ENCODE measurements at regions not wholly inside any gene's neighbourhood (a gene's known extent, or its start where the extent isn't known, plus 50 kb on each side); places are given as distances from the start of the nearest gene placed in this dataset.

DNA sequence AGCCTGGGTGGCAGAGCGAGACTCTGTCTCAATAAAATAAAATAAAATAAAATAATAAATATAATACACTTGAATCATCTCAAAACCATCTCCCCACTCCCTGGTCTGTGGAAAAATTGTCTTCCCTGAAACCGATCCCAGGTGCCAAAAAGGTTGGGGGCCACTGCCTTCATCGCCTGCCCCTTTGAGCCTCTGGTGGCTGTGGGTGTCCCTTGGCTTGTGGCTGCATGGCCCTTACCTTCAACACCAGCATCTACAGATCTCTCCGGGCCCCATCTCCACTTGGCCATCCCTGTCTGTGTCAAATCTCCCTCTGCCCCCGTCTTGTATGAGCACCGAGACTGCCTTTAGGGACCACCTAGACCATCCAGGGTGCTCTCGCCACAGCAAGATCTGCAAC, 177.3 kb downstream of the SEC14L1 start:
- TF ChIP-seq RAD21 (IDR thresholded peaks at IDR 0.05) (no peak), GABPA (IDR thresholded peaks at IDR 0.05 in 1 of 2, conservative IDR thresholded peaks at IDR 0.05 in 1 of 2) (no peak), TAF1 (conservative IDR thresholded peaks at IDR 0.05) (no peak)
- TF ChIP-seq, protein P1, sequence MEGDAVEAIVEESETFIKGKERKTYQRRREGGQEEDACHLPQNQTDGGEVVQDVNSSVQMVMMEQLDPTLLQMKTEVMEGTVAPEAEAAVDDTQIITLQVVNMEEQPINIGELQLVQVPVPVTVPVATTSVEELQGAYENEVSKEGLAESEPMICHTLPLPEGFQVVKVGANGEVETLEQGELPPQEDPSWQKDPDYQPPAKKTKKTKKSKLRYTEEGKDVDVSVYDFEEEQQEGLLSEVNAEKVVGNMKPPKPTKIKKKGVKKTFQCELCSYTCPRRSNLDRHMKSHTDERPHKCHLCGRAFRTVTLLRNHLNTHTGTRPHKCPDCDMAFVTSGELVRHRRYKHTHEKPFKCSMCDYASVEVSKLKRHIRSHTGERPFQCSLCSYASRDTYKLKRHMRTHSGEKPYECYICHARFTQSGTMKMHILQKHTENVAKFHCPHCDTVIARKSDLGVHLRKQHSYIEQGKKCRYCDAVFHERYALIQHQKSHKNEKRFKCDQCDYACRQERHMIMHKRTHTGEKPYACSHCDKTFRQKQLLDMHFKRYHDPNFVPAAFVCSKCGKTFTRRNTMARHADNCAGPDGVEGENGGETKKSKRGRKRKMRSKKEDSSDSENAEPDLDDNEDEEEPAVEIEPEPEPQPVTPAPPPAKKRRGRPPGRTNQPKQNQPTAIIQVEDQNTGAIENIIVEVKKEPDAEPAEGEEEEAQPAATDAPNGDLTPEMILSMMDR (IDR thresholded peaks at IDR 0.05; ENCODE audit: low read depth, low read length, missing input control) = no peak
- TF ChIP-seq, protein P2, sequence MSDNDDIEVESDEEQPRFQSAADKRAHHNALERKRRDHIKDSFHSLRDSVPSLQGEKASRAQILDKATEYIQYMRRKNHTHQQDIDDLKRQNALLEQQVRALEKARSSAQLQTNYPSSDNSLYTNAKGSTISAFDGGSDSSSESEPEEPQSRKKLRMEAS (IDR thresholded peaks at IDR 0.05) = no peak

Data from liver (tissue), 3 donors.